ENCODE measurements at regions not wholly inside any gene's neighbourhood (a gene's known extent, or its start where the extent isn't known, plus 50 kb on each side); places are given as distances from the start of the nearest gene placed in this dataset.

GRCh38 chr10:69728335-69728870, 73.3 kb upstream of the COL13A1 start:
- TF ChIP-seq EZH2phosphoT487 (IDR thresholded peaks at IDR 0.05; ENCODE audit: borderline replicate concordance, low read depth, low read length) (no peak), CTCF (conservative IDR thresholded peaks at IDR 0.05; ENCODE audit: low read length) (no peak)

GRCh38 chr10:69729326-69730048, 72.2 kb upstream of the COL13A1 start:
- no peak overlapping the region for H3K27ac ChIP-seq (ENCODE audit: low read depth, low read length, poor library complexity, severe bottlenecking)
- POLR2A ChIA-PET = no interaction called here
- TF ChIP-seq EZH2phosphoT487 (IDR thresholded peaks at IDR 0.05; ENCODE audit: borderline replicate concordance, low read depth, low read length) (no peak), CTCF (conservative IDR thresholded peaks at IDR 0.05; ENCODE audit: low read length) (no peak)
- H3K4me3 ChIP-seq (ENCODE audit: low read depth, low read length, poor library complexity, severe bottlenecking) = no peak overlapping the region
- no peaks in the 10 kb centered on the region for H3K9me2 ChIP-seq (ENCODE audit: insufficient read depth, low read length)
- H3K79me2 ChIP-seq (ENCODE audit: insufficient read depth, low read depth, low read length) = no peaks in the 10 kb centered on the region
- no TSS peak for BruUV-seq (replicated peaks)
- peaks cover under 1% of the 10 kb centered on the region for H3K4me1 ChIP-seq (ENCODE audit: insufficient read depth, low read length, poor library complexity, severe bottlenecking)
- H3K36me3 ChIP-seq (ENCODE audit: insufficient read depth, low read length) = no peaks in the 10 kb centered on the region
- CTCF ChIA-PET (ENCODE audit: unreplicated experiment) = no interaction called here
- no peak overlapping the region for H2AFZ ChIP-seq (ENCODE audit: low read length)
- intact Hi-C loops (cut with micrococcal nuclease; ENCODE audit: unreplicated experiment) = no loop called here
- no peaks in the 10 kb centered on the region for H4K20me1 ChIP-seq (ENCODE audit: insufficient read depth, low read length)
- no peak overlapping the region for H3K4me2 ChIP-seq (ENCODE audit: low read length)
- DNase-seq (ENCODE audit: low spot score) = no peak
- H3K9me3 ChIP-seq (ENCODE audit: low read length) = no peaks in the 10 kb centered on the region

More at GRCh38 chr10:69728335-69728870, 73.3 kb upstream of the COL13A1 start:
- no peaks in the 10 kb centered on the region for H3K36me3 ChIP-seq (ENCODE audit: insufficient read depth, low read length)
- no peak overlapping the region for H3K4me2 ChIP-seq (ENCODE audit: low read length)
- intact Hi-C loops (cut with micrococcal nuclease; ENCODE audit: unreplicated experiment) = no loop called here
- H2AFZ ChIP-seq (ENCODE audit: low read length) = no peak overlapping the region
- BruUV-seq (replicated peaks) = no TSS peak
- H3K4me3 ChIP-seq (ENCODE audit: low read depth, low read length, poor library complexity, severe bottlenecking) = no peak overlapping the region
- no peaks in the 10 kb centered on the region for H4K20me1 ChIP-seq (ENCODE audit: insufficient read depth, low read length)
- no peaks in the 10 kb centered on the region for H3K79me2 ChIP-seq (ENCODE audit: insufficient read depth, low read depth, low read length)
- H3K4me1 ChIP-seq (ENCODE audit: insufficient read depth, low read length, poor library complexity, severe bottlenecking) = no peaks in the 10 kb centered on the region
- ChIA-PET CTCF (ENCODE audit: unreplicated experiment) (no interaction called here), POLR2A (no interaction called here)
- no peaks in the 10 kb centered on the region for H3K9me2 ChIP-seq (ENCODE audit: insufficient read depth, low read length)
- H3K9me3 ChIP-seq (ENCODE audit: low read length) = no peaks in the 10 kb centered on the region
- no peak overlapping the region for H3K27ac ChIP-seq (ENCODE audit: low read depth, low read length, poor library complexity, severe bottlenecking)
- no peak for DNase-seq (ENCODE audit: low spot score)

Measured in OCI-LY7 (cell line).